DMS79 treated with DMSO at 0.1 percent for 48 hours (cell line): ENCODE measurements at regions not wholly inside any gene's neighbourhood (a gene's known extent, or its start where the extent isn't known, plus 50 kb on each side); places are given as distances from the start of the nearest gene placed in this dataset.

Source experiments
- DNase-seq: peaks from one replicate; lab custom pipeline; 2025; lab: John Stamatoyannopoulos, UW

- no peak for DNase-seq
Measured at GRCh38 chr1:56222914-56223540, 356.3 kb downstream of the PLPP3 start.

GRCh38 chr1:56220021-56220420, 359.3 kb downstream of the PLPP3 start:
- no peak for DNase-seq

GRCh38 chr1:56218023-56218422, 361.3 kb downstream of the PLPP3 start:
- DNase-seq = no peak

GRCh38 chr1:56216218-56216617, 363.1 kb downstream of the PLPP3 start:
- no peak for DNase-seq

- DNase-seq = no peak
Measured at GRCh38 chr1:56215771-56216170, 363.6 kb downstream of the PLPP3 start.

- no peak for DNase-seq
Measured at GRCh38 chr1:56215086-56215485, 364.3 kb downstream of the PLPP3 start.

- no peak for DNase-seq
Measured at GRCh38 chr1:56213068-56213467, 366.3 kb downstream of the PLPP3 start.

- no peak for DNase-seq
Measured at GRCh38 chr1:56212143-56212542, 367.2 kb downstream of the PLPP3 start.

GRCh38 chr1:56206391-56206790, 373.0 kb downstream of the PLPP3 start:
- no peak for DNase-seq

- no peak for DNase-seq
Measured at GRCh38 chr1:56204206-56204605, 375.2 kb downstream of the PLPP3 start.

- DNase-seq = no peak
Measured at GRCh38 chr1:56202796-56203492, 376.4 kb downstream of the PLPP3 start.

GRCh38 chr1:56202186-56202585, 377.2 kb downstream of the PLPP3 start:
- no peak for DNase-seq

GRCh38 chr1:56200896-56201295, 378.5 kb downstream of the PLPP3 start:
- DNase-seq = no peak

GRCh38 chr1:56200442-56200841, 378.9 kb downstream of the PLPP3 start:
- no peak for DNase-seq

GRCh38 chr1:56199956-56200355, 379.4 kb downstream of the PLPP3 start:
- no peak for DNase-seq

- DNase-seq = no peak
Measured at GRCh38 chr1:56199061-56199460, 380.3 kb downstream of the PLPP3 start.

- DNase-seq = no peak
Measured at GRCh38 chr1:56197946-56198345, 381.4 kb downstream of the PLPP3 start.

GRCh38 chr1:56196839-56197238, 382.5 kb downstream of the PLPP3 start:
- DNase-seq = no peak

GRCh38 chr1:56194701-56195300, 384.6 kb downstream of the PLPP3 start:
- no peak for DNase-seq

- no peak for DNase-seq
Measured at GRCh38 chr1:56193656-56194055, 385.7 kb downstream of the PLPP3 start.

- no peak for DNase-seq
Measured at GRCh38 chr1:56191369-56191768, 388.0 kb downstream of the PLPP3 start.

GRCh38 chr1:56190806-56191365, 388.5 kb downstream of the PLPP3 start:
- no peak for DNase-seq
